ENCODE measurements at regions not wholly inside any gene's neighbourhood (a gene's known extent, or its start where the extent isn't known, plus 50 kb on each side); places are given as distances from the start of the nearest gene placed in this dataset.

DNA sequence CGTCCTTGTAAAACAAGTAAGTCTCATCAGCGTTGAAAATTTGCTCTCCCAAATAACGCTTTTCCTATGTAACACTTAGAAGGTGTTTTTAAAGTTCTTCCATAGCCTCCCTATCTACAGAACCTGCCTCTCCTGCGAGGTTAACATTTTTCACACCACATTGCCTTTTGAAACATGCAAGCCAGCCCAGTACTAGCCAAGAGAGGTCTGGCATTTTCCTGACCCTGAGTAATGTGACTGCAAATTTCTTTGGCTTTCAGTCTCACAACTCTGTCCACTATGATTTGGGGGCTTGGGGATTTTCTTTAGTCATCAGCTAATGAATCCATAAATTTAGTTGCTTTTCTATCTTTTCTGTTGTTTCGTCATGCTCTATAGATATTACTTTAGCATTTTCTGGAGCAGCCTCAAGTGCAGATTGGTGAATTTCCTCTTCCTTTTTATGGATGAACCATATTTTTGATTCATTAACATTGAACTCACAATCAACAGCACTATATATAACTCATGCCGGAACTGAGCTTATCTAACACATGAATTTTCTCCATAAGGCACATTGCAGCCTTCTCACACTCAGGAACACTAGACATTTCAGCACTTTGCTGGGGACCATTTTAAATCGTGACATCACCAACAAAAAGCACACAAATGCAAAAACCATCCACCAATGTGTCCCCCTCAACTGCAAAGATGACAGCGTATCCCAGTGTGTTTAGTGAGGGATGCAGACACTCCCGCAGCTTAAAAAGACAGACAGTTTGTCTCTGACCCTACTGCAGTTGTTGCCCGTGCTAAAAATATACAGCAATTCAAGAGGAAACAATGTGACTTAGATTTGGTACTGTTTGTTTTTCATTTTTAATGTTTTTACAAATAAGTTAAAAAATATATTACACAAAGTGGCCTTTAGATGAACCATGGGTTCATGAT, 77.2 kb upstream of the SPATA31C2 start:
- H3K36me3 Mint-ChIP-seq (ENCODE audit: low read depth): no peaks in the 10 kb centered on the region
- H3K4me1 Mint-ChIP-seq: no peaks in the 10 kb centered on the region
- TF ChIP-seq, protein P1, sequence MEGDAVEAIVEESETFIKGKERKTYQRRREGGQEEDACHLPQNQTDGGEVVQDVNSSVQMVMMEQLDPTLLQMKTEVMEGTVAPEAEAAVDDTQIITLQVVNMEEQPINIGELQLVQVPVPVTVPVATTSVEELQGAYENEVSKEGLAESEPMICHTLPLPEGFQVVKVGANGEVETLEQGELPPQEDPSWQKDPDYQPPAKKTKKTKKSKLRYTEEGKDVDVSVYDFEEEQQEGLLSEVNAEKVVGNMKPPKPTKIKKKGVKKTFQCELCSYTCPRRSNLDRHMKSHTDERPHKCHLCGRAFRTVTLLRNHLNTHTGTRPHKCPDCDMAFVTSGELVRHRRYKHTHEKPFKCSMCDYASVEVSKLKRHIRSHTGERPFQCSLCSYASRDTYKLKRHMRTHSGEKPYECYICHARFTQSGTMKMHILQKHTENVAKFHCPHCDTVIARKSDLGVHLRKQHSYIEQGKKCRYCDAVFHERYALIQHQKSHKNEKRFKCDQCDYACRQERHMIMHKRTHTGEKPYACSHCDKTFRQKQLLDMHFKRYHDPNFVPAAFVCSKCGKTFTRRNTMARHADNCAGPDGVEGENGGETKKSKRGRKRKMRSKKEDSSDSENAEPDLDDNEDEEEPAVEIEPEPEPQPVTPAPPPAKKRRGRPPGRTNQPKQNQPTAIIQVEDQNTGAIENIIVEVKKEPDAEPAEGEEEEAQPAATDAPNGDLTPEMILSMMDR (IDR thresholded peaks at IDR 0.05): no peak
- ChIA-PET POLR2A (no interaction called here), CTCF (no interaction called here)
- peaks cover 8% of the 10 kb centered on the region for H3K9me3 Mint-ChIP-seq
- no peak for DNase-seq
- ATAC-seq (ENCODE audit: low read depth): no peak
- H3K27me3 Mint-ChIP-seq: no peaks in the 10 kb centered on the region
- no peak overlapping the region for H3K4me3 Mint-ChIP-seq
- H3K27ac Mint-ChIP-seq: no peak overlapping the region
- intact Hi-C loops (cut with micrococcal nuclease): no loop called here

DNA sequence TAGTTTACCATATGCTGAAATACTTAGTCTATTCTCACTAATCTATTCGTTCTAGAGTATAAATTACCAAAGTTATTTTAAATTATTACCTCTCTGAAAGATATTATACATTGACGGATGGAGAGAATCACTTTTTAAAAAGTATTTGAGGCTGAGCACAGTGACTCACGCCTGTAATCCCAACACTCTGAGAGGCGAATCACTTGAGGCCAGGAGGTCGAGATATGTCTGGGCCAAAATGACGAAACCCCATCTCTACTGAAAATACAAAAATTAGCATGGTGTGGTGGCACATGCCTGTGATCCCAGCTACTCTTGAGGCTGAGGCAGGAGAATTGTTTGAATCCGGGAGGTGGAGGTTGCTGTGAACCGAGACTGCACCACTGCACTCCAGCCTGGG, 64.0 kb upstream of the SPATA31C2 start:
- Mint-ChIP-seq H3K4me1 (no peaks in the 10 kb centered on the region), H3K27me3 (peaks cover 5% of the 10 kb centered on the region), H3K36me3 (ENCODE audit: low read depth) (no peaks in the 10 kb centered on the region), H3K4me3 (no peak overlapping the region), H3K9me3 (peaks cover 2% of the 10 kb centered on the region), H3K27ac (no peak overlapping the region)
- no peak for ATAC-seq (ENCODE audit: low read depth)
- TF ChIP-seq, protein P1 (IDR thresholded peaks at IDR 0.05): no peak
- POLR2A ChIA-PET: no interaction called here
- CTCF ChIA-PET: no interaction called here
- intact Hi-C loops (cut with micrococcal nuclease): no loop called here
- no peak for DNase-seq

DNA sequence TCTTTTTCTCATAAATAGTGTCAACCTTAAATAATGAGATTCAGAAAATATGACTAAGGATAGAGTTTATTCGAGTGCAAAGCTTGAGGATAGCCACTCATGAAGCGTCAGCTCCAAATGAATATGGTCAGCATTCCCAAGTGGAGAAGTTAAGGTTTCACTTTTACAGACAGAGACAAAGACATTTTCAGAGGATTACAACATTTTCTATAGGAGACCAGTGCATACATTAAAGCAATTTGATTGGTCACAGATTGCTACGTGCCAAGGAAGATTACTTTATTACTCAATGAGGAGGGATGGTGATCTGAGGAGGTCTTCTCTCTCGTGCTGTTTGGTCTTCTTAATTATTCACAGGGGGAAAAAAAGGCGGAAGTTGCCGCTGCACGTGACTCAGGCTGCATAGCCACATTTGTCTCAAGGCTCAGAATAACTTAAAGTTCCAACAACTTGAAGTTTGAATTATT, 60.1 kb upstream of the SPATA31C2 start:
- H3K9me3 Mint-ChIP-seq: no peaks in the 10 kb centered on the region
- TF ChIP-seq, protein P1 (IDR thresholded peaks at IDR 0.05): no peak
- no peak overlapping the region for H3K4me3 Mint-ChIP-seq
- ATAC-seq (ENCODE audit: low read depth) (no peak), DNase-seq (no peak)
- H3K27ac Mint-ChIP-seq: no peak overlapping the region
- ChIA-PET CTCF (no interaction called here), POLR2A (no interaction called here)
- H3K4me1 Mint-ChIP-seq: no peaks in the 10 kb centered on the region
- H3K27me3 Mint-ChIP-seq: peaks cover 5% of the 10 kb centered on the region
- intact Hi-C loops (cut with micrococcal nuclease): no loop called here
- no peaks in the 10 kb centered on the region for H3K36me3 Mint-ChIP-seq (ENCODE audit: low read depth)

DNA sequence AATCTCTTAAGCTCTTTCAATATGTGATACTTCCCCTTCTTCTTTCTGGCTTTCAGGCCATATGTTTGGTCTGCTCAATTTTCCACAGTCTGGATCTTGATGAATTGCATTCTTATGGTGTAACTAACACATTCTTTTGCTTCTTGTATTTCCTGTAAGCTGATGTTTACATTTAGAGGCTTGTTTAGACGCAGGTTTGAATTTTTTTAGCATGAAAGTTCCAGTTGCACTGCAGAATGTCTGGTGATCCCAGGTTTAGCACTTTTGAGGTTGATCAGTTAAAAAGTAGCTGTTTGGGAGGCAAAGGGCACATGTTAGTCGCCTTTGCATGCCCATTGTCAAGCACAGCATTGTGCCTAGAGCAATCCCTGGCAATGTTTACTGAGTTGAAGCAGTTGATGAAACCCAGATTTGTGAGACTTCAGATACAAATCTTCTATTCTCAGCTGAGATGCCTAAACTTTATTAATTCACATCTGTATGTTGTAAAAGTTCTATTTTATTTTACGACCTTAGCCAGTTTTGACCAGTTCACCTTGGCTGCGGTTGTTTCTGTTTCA, 59.6 kb upstream of the SPATA31C2 start:
- H3K27ac Mint-ChIP-seq: no peak overlapping the region
- TF ChIP-seq, protein P1 (IDR thresholded peaks at IDR 0.05): no peak
- no peak for ATAC-seq (ENCODE audit: low read depth)
- no peaks in the 10 kb centered on the region for H3K36me3 Mint-ChIP-seq (ENCODE audit: low read depth)
- CTCF ChIA-PET: no interaction called here
- no peak for DNase-seq
- intact Hi-C loops (cut with micrococcal nuclease): no loop called here
- H3K4me3 Mint-ChIP-seq: no peak overlapping the region
- H3K9me3 Mint-ChIP-seq: no peaks in the 10 kb centered on the region
- peaks cover 5% of the 10 kb centered on the region for H3K27me3 Mint-ChIP-seq
- no peaks in the 10 kb centered on the region for H3K4me1 Mint-ChIP-seq
- POLR2A ChIA-PET: no interaction called here

DNA sequence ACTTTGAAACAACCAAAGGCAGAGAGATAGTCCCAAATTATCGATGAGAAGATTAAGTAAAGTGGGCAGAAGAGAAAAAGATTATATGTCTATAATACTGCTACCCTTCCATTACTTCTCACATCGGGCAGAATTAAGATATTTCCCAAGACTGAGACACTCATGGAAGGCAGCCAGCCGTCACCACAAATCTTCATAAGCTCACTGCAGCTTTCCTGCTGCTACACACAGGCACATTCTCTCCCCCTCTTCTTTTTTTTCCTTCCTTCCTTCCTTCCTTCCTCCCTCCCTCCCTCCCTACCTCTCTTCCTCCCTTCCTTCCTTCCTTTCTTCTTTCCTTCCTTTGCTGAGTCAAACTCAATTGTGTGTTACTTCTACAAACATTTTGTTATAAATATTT, 58.7 kb upstream of the SPATA31C2 start:
- no peaks in the 10 kb centered on the region for H3K9me3 Mint-ChIP-seq
- H3K36me3 Mint-ChIP-seq (ENCODE audit: low read depth): no peaks in the 10 kb centered on the region
- intact Hi-C loops (cut with micrococcal nuclease): no loop called here
- H3K27me3 Mint-ChIP-seq: peaks cover 5% of the 10 kb centered on the region
- H3K4me3 Mint-ChIP-seq: no peak overlapping the region
- ChIA-PET CTCF (no interaction called here), POLR2A (no interaction called here)
- H3K4me1 Mint-ChIP-seq: no peaks in the 10 kb centered on the region
- no peak for DNase-seq
- ATAC-seq (ENCODE audit: low read depth): no peak
- TF ChIP-seq, protein P1 (IDR thresholded peaks at IDR 0.05): no peak
- no peak overlapping the region for H3K27ac Mint-ChIP-seq
